ENCODE measurements at regions not wholly inside any gene's neighbourhood (a gene's known extent, or its start where the extent isn't known, plus 50 kb on each side); places are given as distances from the start of the nearest gene placed in this dataset.

- Histone ChIP-seq H3K9me3 (no peaks in the 10 kb centered on the region), H3K36me3 (no peaks in the 10 kb centered on the region), H3K27me3 (no peaks in the 10 kb centered on the region), H3K27ac (no peak overlapping the region), H3K4me3 (no peak overlapping the region), H3K4me1 (peaks cover 0 to 3% (median under 1%) of the 10 kb centered on the region in 4 donors)
- no peak for TF ChIP-seq EP300 (IDR thresholded peaks at IDR 0.05)
- TF ChIP-seq POLR2AphosphoS5 (IDR thresholded peaks at IDR 0.05) = no peak
- no peak for TF ChIP-seq CTCF (IDR thresholded peaks at IDR 0.05)
- TF ChIP-seq POLR2A (IDR thresholded peaks at IDR 0.05) = no peak
- WGBS, 2 donors = 65 to 70% methylated on average over 5 of the region's 5 CpGs
- no peak for ATAC-seq (ENCODE audit: low FRiP score in 2 of 2)
- no peak for DNase-seq
Measured at GRCh38 chr4:128579154-128579853, 230.2 kb upstream of the JADE1 start.

- Histone ChIP-seq H3K4me3 (no peak overlapping the region), H3K4me1 (peaks cover 21 to 36% (median 21%) of the 10 kb centered on the region in 4 donors)
- WGBS, 2 donors = 30 to 31% methylated on average over 3 of the region's 3 CpGs
Measured at GRCh38 chr4:128574706-128575105, 234.8 kb upstream of the JADE1 start.

GRCh38 chr4:128573781-128574508 is 235.6 kb upstream of the JADE1 start:
- Histone ChIP-seq H3K4me1 (peaks cover 21 to 36% (median 21%) of the 10 kb centered on the region in 4 donors), H3K9me3 (no peaks in the 10 kb centered on the region), H3K27me3 (no peaks in the 10 kb centered on the region), H3K36me3 (no peaks in the 10 kb centered on the region), H3K27ac (peak overlapping the region in 2 of 4 donors; percentile 10 to 48), H3K4me3 (no peak overlapping the region)
- ATAC-seq (ENCODE audit: low FRiP score in 2 of 2) = peak; percentile 66 to 77
- TF ChIP-seq CTCF (IDR thresholded peaks at IDR 0.05) = no peak
- TF ChIP-seq POLR2A (IDR thresholded peaks at IDR 0.05) = no peak
- DNase-seq = no peak
- WGBS, 2 donors = 65 to 74% methylated on average over 4 of the region's 4 CpGs

More at GRCh38 chr4:128574706-128575105, 234.8 kb upstream of the JADE1 start:
- Histone ChIP-seq H3K27ac (peak overlapping the region in 1 of 4 donors; percentile 0), H3K27me3 (no peaks in the 10 kb centered on the region), H3K9me3 (no peaks in the 10 kb centered on the region), H3K36me3 (no peaks in the 10 kb centered on the region)
- peak in 1 of 2 donors; percentile 54 for ATAC-seq (ENCODE audit: low FRiP score in 2 of 2)
- DNase-seq = peak in 1 of 2 donors; percentile 76
- TF ChIP-seq POLR2AphosphoS5 (IDR thresholded peaks at IDR 0.05) = no peak
- no peak for TF ChIP-seq POLR2A (IDR thresholded peaks at IDR 0.05)
- peak in 5 of 6 experiments; percentile 36 to 61 (median 55) for TF ChIP-seq CTCF (IDR thresholded peaks at IDR 0.05)
- TF ChIP-seq EP300 (IDR thresholded peaks at IDR 0.05) = no peak

GRCh38 chr4:128572778-128573241 is 236.7 kb upstream of the JADE1 start:
- Histone ChIP-seq H3K27ac (peak overlapping the region in 2 of 4 donors; percentile 31 to 48), H3K9me3 (no peaks in the 10 kb centered on the region), H3K4me1 (peaks cover 21 to 36% (median 21%) of the 10 kb centered on the region in 4 donors), H3K36me3 (no peaks in the 10 kb centered on the region), H3K27me3 (no peaks in the 10 kb centered on the region), H3K4me3 (no peak overlapping the region)
- no peak for TF ChIP-seq CTCF (IDR thresholded peaks at IDR 0.05)
- TF ChIP-seq POLR2AphosphoS5 (IDR thresholded peaks at IDR 0.05) = no peak
- no peak for TF ChIP-seq EP300 (IDR thresholded peaks at IDR 0.05)
- no peak for TF ChIP-seq POLR2A (IDR thresholded peaks at IDR 0.05)
- no peak for ATAC-seq (ENCODE audit: low FRiP score in 2 of 2)
- 77 to 96% methylated on average over 2 to 3 of the region's 3 CpGs for WGBS, 2 donors
- DNase-seq = no peak

Data from upper lobe of left lung (tissue), 6 donors.